GM12891 (cell line): ENCODE measurements at regions not wholly inside any gene's neighbourhood (a gene's known extent, or its start where the extent isn't known, plus 50 kb on each side); places are given as distances from the start of the nearest gene placed in this dataset.

Source experiments
- PAX5 ChIP-seq: IDR thresholded peaks from 2 replicates; pipeline ENCODE4 v1.6.1; 2011; ENCODE audit warnings: low read length, moderate library complexity, mild to moderate bottlenecking; ENCODE audit not compliant: insufficient read depth, severe bottlenecking
- POLR2A ChIP-seq: IDR thresholded peaks from 2 replicates; pipeline ENCODE4 v1.6.1; 2011; ENCODE audit warnings: low read depth, low read length, control low read depth
- POLR2AphosphoS5 ChIP-seq: IDR thresholded peaks from 2 replicates; pipeline ENCODE4 v1.6.1; 2011; ENCODE audit warnings: low read depth, low read length, control low read depth
- POU2F2 ChIP-seq: IDR thresholded peaks from 2 replicates; pipeline ENCODE4 v1.6.1; 2011; ENCODE audit warnings: low read depth, mild to moderate bottlenecking, control low read depth, low read length, moderate library complexity
- SPI1 ChIP-seq: IDR thresholded peaks from 2 replicates; pipeline ENCODE4 v1.6.1; 2011; ENCODE audit warnings: low read depth, low read length, control low read depth
- TAF1 ChIP-seq: IDR thresholded peaks from 2 replicates; pipeline ENCODE4 v1.6.1; 2011; ENCODE audit warnings: low read depth, low read length, control low read depth

GRCh38 chr13:33767140-33767539 lies 50.8 kb upstream of the RFC3 start:
- no peak for TF ChIP-seq POLR2A
- TF ChIP-seq POLR2AphosphoS5 = no peak
- no peak for TF ChIP-seq TAF1
- TF ChIP-seq PAX5 = no peak
- TF ChIP-seq POU2F2 = no peak
- TF ChIP-seq SPI1 = no peak
